CD4-positive, alpha-beta T cell (primary cell): ENCODE measurements at regions not wholly inside any gene's neighbourhood (a gene's known extent, or its start where the extent isn't known, plus 50 kb on each side); places are given as distances from the start of the nearest gene placed in this dataset.

ENCODE experiments used
- ATAC-seq: fragments of 200-7000 bp; cut with Tn5 transposase; one replicate; pipeline ENCODE4 v1.10.0; 2022; ENCODE audit warnings: mild to moderate bottlenecking; ENCODE audit not compliant: poor library complexity
- CTCF ChIA-PET: fragments of 350-600 bp; sonication (Branson Sonifier 250); formaldehyde crosslinking; loops from one replicate; lab custom pipeline; 2021; ENCODE audit warnings: antibody characterized with exemption, inconsistent platforms; lab: Charles Lee
- POLR2A ChIA-PET: fragments of 350-600 bp; sonication (Branson Sonifier 250); formaldehyde crosslinking; loops from one replicate; lab custom pipeline; 2021; ENCODE audit warnings: antibody characterized with exemption, inconsistent platforms; lab: Charles Lee
- DNase-seq, 14 experiments: peaks; one replicate each; pipeline ENCODE4 v3.0.0-alpha.2; 2013 to 2020; ENCODE audit warnings: mixed read lengths in 2 of 14
- H3K27ac ChIP-seq, 2 donors: one replicate each; pipeline versions ENCODE4 v1.5.1 to v1.7.0; 2013; ENCODE audit warnings: low read length in 2 of 2, low read depth in 1 of 2, mild to moderate bottlenecking in 1 of 2
- H3K27me3 ChIP-seq, 2 experiments: 1 replicate in 1 of 2; 2 replicates in 1 of 2; pipeline versions ENCODE4 v1.6.1 to v1.7.0; 2013; ENCODE audit warnings: low read length in 2 of 2, control low read depth in 1 of 2, mild to moderate bottlenecking in 1 of 2, moderate library complexity in 1 of 2; ENCODE audit not compliant: insufficient read depth in 2 of 2, control insufficient read depth in 1 of 2
- H3K36me3 ChIP-seq: one replicate; pipeline ENCODE4 v1.6.1; 2013; ENCODE audit warnings: low read length, control low read depth; ENCODE audit not compliant: insufficient read depth
- H3K4me1 ChIP-seq: one replicate; pipeline ENCODE4 v1.6.1; 2013; ENCODE audit warnings: low read length, control low read depth; ENCODE audit not compliant: insufficient read depth
- H3K4me3 ChIP-seq: one replicate; pipeline ENCODE4 v1.5.1; 2013; ENCODE audit warnings: mild to moderate bottlenecking, low read length, moderate library complexity
- H3K9me3 ChIP-seq, 2 experiments: 1 replicate in 1 of 2; 2 replicates in 1 of 2; pipeline versions ENCODE4 v1.6.1 to v1.7.0; 2013; ENCODE audit warnings: low read length in 2 of 2, mild to moderate bottlenecking in 2 of 2, control low read depth in 1 of 2, moderate library complexity in 1 of 2; ENCODE audit not compliant: control insufficient read depth in 1 of 2, insufficient read depth in 1 of 2
- H3K27ac Mint-ChIP-seq: one replicate; pipeline ENCODE4 v1.8.0; 2020; ENCODE audit warnings: mixed read lengths
- H3K27me3 Mint-ChIP-seq: one replicate; pipeline ENCODE4 v1.8.0; 2021; ENCODE audit warnings: mixed read lengths
- H3K36me3 Mint-ChIP-seq: one replicate; pipeline ENCODE4 v1.8.0; 2021; ENCODE audit warnings: low read depth, mixed read lengths
- H3K4me1 Mint-ChIP-seq: one replicate; pipeline ENCODE4 v1.8.0; 2021; ENCODE audit warnings: low read depth, mixed read lengths
- H3K4me3 Mint-ChIP-seq: one replicate; pipeline ENCODE4 v1.8.0; 2020; ENCODE audit warnings: mild to moderate bottlenecking, mixed read lengths
- H3K9me3 Mint-ChIP-seq: one replicate; pipeline ENCODE4 v1.8.0; 2020; ENCODE audit warnings: mixed read lengths
- intact Hi-C, 2 experiments: fragments of 100-400 bp; cut with DNase I in 1 of 2; cut with micrococcal nuclease in 1 of 2; formaldehyde crosslinking; loops; one replicate each; pipeline versions ENCODE4 v1.15.1 to v1.9.0; 2023 to 2025; cut with DNase I, micrococcal nuclease
- TF ChIP-seq, protein P1 (sequence below): fragments of 200-600 bp; IDR thresholded peaks from one replicate; pipeline ENCODE4 v1.8.0; 2022; ENCODE audit warnings: antibody characterized with exemption, mild to moderate bottlenecking

DNA sequence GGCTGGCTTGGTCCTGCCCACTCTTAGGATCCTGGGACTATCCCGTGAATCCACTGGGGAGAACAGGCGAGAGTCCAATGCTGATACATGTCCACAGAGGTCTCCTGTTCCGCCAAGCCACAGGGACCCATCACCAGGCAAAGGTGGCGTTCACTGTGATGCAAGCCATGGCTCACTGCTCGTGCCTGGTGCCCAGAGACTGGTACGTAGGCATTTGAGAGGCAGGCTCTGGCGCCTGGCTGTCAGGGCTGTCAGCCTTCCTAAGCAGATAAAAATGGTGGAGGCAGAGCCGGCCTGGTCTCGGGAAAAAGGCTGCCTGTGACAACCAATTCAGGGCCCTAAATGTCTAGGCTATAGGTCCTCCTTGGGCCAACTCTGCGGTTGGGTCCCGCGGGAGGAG, 2329.0 kb downstream of the TP53TG3F start:
- peaks cover 18% of the 10 kb centered on the region for H3K9me3 Mint-ChIP-seq

DNA sequence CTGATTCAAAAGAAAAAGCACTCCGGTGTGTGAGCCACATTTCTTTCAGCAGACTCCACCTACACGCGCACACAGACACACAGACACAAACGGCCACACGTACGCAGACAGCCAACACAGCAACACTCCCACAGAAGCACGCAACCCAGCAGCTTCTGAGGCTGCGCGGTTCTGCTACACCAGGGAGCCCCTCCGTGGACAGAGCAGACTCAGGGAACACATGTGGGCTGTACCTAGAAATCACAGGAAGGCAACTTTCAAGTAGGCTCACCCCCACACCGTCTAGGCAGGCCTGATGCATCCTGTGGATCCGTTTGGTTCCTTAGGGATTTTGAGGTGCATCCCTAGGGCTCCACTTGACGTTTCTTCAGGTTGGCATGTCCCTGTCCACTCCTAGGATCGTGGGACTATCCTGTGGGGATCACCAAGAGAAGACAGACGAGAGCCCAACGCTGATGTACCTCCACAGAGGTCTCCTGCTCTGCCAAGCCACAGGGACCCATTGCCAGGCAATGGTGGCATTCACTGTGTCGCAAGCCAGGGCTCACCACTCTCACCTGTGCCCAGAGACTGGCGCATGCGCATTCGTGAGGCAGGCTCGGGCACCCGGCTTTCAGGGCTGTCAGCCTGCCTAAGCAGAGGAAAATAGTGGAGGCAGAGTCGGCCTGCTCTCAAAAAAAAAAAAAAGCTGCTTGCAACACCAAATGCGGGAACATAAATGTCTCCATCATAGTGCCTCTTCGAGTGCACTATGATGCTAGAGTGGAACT, 2333.3 kb downstream of the TP53TG3F start:
- TF ChIP-seq, protein P1, sequence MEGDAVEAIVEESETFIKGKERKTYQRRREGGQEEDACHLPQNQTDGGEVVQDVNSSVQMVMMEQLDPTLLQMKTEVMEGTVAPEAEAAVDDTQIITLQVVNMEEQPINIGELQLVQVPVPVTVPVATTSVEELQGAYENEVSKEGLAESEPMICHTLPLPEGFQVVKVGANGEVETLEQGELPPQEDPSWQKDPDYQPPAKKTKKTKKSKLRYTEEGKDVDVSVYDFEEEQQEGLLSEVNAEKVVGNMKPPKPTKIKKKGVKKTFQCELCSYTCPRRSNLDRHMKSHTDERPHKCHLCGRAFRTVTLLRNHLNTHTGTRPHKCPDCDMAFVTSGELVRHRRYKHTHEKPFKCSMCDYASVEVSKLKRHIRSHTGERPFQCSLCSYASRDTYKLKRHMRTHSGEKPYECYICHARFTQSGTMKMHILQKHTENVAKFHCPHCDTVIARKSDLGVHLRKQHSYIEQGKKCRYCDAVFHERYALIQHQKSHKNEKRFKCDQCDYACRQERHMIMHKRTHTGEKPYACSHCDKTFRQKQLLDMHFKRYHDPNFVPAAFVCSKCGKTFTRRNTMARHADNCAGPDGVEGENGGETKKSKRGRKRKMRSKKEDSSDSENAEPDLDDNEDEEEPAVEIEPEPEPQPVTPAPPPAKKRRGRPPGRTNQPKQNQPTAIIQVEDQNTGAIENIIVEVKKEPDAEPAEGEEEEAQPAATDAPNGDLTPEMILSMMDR = no peak
- DNase-seq (no peak), ATAC-seq (no peak)
- Mint-ChIP-seq H3K9me3 (peaks cover 9% of the 10 kb centered on the region), H3K4me1 (no peaks in the 10 kb centered on the region), H3K36me3 (peaks cover 4% of the 10 kb centered on the region), H3K4me3 (no peak overlapping the region), H3K27ac (no peak overlapping the region), H3K27me3 (no peaks in the 10 kb centered on the region)
- ChIA-PET CTCF (no interaction called here), POLR2A (no interaction called here)
- H3K9me3 ChIP-seq = peaks cover 30 to 62% of the 10 kb centered on the region in 2 experiments
- H3K27ac ChIP-seq = no peak overlapping the region
- no peak overlapping the region for H3K4me3 ChIP-seq
- intact Hi-C loops = no loop called here
- no peaks in the 10 kb centered on the region for H3K4me1 ChIP-seq
- no peaks in the 10 kb centered on the region for H3K27me3 ChIP-seq
- no peaks in the 10 kb centered on the region for H3K36me3 ChIP-seq

More for the DNA sequence above, 2329.0 kb downstream of the TP53TG3F start:
- H3K27me3 ChIP-seq = no peaks in the 10 kb centered on the region
- no peaks in the 10 kb centered on the region for H3K36me3 Mint-ChIP-seq
- ChIA-PET CTCF (no interaction called here), POLR2A (no interaction called here)
- H3K4me1 ChIP-seq = no peaks in the 10 kb centered on the region
- no peaks in the 10 kb centered on the region for H3K36me3 ChIP-seq
- no peak overlapping the region for H3K4me3 Mint-ChIP-seq
- H3K9me3 ChIP-seq = peaks cover 46 to 54% of the 10 kb centered on the region in 2 experiments
- no peaks in the 10 kb centered on the region for H3K27me3 Mint-ChIP-seq
- ATAC-seq (no peak), DNase-seq (no peak)
- no peaks in the 10 kb centered on the region for H3K4me1 Mint-ChIP-seq
- H3K4me3 ChIP-seq = no peak overlapping the region
- TF ChIP-seq, protein P1 = no peak
- H3K27ac Mint-ChIP-seq = no peak overlapping the region
- intact Hi-C loops = no loop called here
- no peak overlapping the region for H3K27ac ChIP-seq

DNA sequence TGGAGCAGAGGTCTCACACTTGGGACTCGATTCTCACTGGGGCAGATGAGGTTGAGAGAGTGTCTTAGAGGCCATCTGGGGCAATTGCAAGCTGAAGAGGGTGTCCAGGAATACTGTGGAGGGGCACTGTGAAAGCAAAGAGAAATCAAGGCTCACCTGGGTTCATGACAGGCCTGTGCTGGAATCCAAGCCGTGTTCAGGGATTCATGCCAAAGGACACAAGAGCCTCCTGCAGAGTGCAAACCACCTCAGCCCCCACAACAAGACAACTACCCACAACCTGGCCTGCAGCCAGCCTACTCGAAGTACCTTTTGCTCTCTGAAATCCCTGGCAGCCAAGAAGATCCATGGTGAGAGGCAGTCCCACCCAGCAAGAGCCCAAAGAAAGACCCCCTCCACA, 2334.2 kb downstream of the TP53TG3F start:
- no peak overlapping the region for H3K4me3 ChIP-seq
- DNase-seq (no peak), ATAC-seq (no peak)
- no peaks in the 10 kb centered on the region for H3K27me3 Mint-ChIP-seq
- intact Hi-C loops = no loop called here
- H3K4me1 Mint-ChIP-seq = no peaks in the 10 kb centered on the region
- H3K4me1 ChIP-seq = no peaks in the 10 kb centered on the region
- peaks cover 4% of the 10 kb centered on the region for H3K36me3 Mint-ChIP-seq
- TF ChIP-seq, protein P1 = no peak
- no peak overlapping the region for H3K4me3 Mint-ChIP-seq
- H3K9me3 Mint-ChIP-seq = peaks cover 12% of the 10 kb centered on the region
- POLR2A ChIA-PET = no interaction called here
- no peaks in the 10 kb centered on the region for H3K27me3 ChIP-seq
- H3K36me3 ChIP-seq = no peaks in the 10 kb centered on the region
- H3K27ac Mint-ChIP-seq = no peak overlapping the region
- CTCF ChIA-PET = no interaction called here
- no peak overlapping the region for H3K27ac ChIP-seq
- H3K9me3 ChIP-seq = peaks cover 30 to 57% of the 10 kb centered on the region in 2 experiments
